Lower leg skin (tissue), 3 donors: ENCODE measurements at regions not wholly inside any gene's neighbourhood (a gene's known extent, or its start where the extent isn't known, plus 50 kb on each side); places are given as distances from the start of the nearest gene placed in this dataset.

ENCODE experiments used
- CTCF ChIP-seq, 3 donors: fragments of 450-650 bp; IDR thresholded peaks; one replicate each; pipeline ENCODE4 v1.5.1; 2016; ENCODE audit warnings: antibody characterized with exemption in 3 of 3, mild to moderate bottlenecking in 3 of 3, moderate library complexity in 2 of 3
- POLR2A ChIP-seq, 2 donors: fragments of 450-650 bp; IDR thresholded peaks; one replicate each; pipeline ENCODE4 v1.6.1; 2016 to 2017; ENCODE audit warnings: antibody characterized with exemption in 2 of 2, mild to moderate bottlenecking in 1 of 2, moderate library complexity in 1 of 2

- TF ChIP-seq POLR2A (IDR thresholded peaks at IDR 0.05) = no peak
- TF ChIP-seq CTCF (IDR thresholded peaks at IDR 0.05) = no peak
Observed at GRCh38 chr3:66884659-66885058, 113.4 kb upstream of the KBTBD8 start.
